ENCODE measurements at regions not wholly inside any gene's neighbourhood (a gene's known extent, or its start where the extent isn't known, plus 50 kb on each side); places are given as distances from the start of the nearest gene placed in this dataset.

- in situ Hi-C loops (cut with HindIII; ENCODE audit: low pct_unique_long_range_greater_than_20kb, low sequenced_read_pairs) (no loop called here), intact Hi-C loops (cut with micrococcal nuclease; ENCODE audit: unreplicated experiment) (no loop called here)
- peaks cover 32% of the 10 kb centered on the region for H3K27me3 ChIP-seq (ENCODE audit: control insufficient read depth, insufficient read depth, low read length)
- no peaks in the 10 kb centered on the region for H3K36me3 ChIP-seq (ENCODE audit: control insufficient read depth, insufficient read depth, low read length)
- ChIA-PET POLR2A (no interaction called here), CTCF (no interaction called here)
- H3K27ac ChIP-seq (ENCODE audit: low read length), result no peak overlapping the region
- DNase-seq (ENCODE audit: low read depth, low spot score) (no peak), ATAC-seq (no peak)
- no peaks in the 10 kb centered on the region for H3K9me3 ChIP-seq (ENCODE audit: control insufficient read depth, insufficient read depth, low read depth, low read length)
- H3K4me3 ChIP-seq (ENCODE audit: low read depth in 2 of 2, low read length in 2 of 2), result no peak overlapping the region
- no peaks in the 10 kb centered on the region for H3K4me1 ChIP-seq (ENCODE audit: control insufficient read depth, insufficient read depth, low read length)
- no TSS peak for BruUV-seq (replicated peaks)
- TF ChIP-seq SIN3A (IDR thresholded peaks at IDR 0.05; ENCODE audit: borderline replicate concordance, insufficient read depth, low read depth, low read length) (no peak), TCF7L2 (IDR thresholded peaks at IDR 0.05; ENCODE audit: low read depth, low read length) (no peak), CTCF (IDR thresholded peaks at IDR 0.05) (no peak), REST (IDR thresholded peaks at IDR 0.05; ENCODE audit: insufficient read depth in 1 of 2, low read depth in 2 of 2, low read length in 1 of 2) (no peak), POLR2AphosphoS5 (IDR thresholded peaks at IDR 0.05; ENCODE audit: low read depth, low read length) (no peak)
These were observed 210.4 kb upstream of the B3GAT1 start for GRCh38 chr11:134622458-134622857.

DNA sequence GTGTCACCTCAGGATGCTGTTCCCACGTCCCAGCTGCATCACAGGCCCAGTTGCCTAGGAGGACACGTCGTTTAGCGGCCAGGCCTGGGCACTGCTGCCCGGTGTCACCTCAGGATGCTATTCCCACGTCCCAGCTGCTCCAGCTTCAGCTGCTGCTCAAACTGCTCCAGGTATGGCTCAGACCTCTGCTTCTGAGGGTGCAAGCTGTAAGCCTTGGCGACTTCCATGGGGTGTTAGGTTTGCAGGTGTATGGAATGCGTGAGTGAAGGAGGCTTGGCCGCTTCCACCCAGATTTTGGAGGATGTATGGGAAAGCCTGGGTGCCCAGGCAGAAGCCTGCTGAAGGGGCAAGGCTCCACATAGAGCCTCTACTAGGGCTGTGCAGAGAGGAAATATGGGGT lies 205.3 kb upstream of the B3GAT1 start:
- H3K27me3 ChIP-seq (ENCODE audit: control insufficient read depth, insufficient read depth, low read length), result peaks cover 13% of the 10 kb centered on the region
- intact Hi-C loops (cut with micrococcal nuclease; ENCODE audit: unreplicated experiment) (no loop called here), in situ Hi-C loops (cut with HindIII; ENCODE audit: low pct_unique_long_range_greater_than_20kb, low sequenced_read_pairs) (no loop called here)
- ChIA-PET CTCF (no interaction called here), POLR2A (no interaction called here)
- H3K27ac ChIP-seq (ENCODE audit: low read length), result no peak overlapping the region
- BruUV-seq (replicated peaks), result no TSS peak
- H3K36me3 ChIP-seq (ENCODE audit: control insufficient read depth, insufficient read depth, low read length), result no peaks in the 10 kb centered on the region
- ATAC-seq, result no peak
- H3K4me1 ChIP-seq (ENCODE audit: control insufficient read depth, insufficient read depth, low read length), result no peaks in the 10 kb centered on the region
- H3K4me3 ChIP-seq (ENCODE audit: low read depth in 2 of 2, low read length in 2 of 2), result no peak overlapping the region
- DNase-seq (ENCODE audit: low read depth, low spot score), result no peak
- TF ChIP-seq REST (IDR thresholded peaks at IDR 0.05; ENCODE audit: insufficient read depth in 1 of 2, low read depth in 2 of 2, low read length in 1 of 2) (no peak), POLR2AphosphoS5 (IDR thresholded peaks at IDR 0.05; ENCODE audit: low read depth, low read length) (no peak), TCF7L2 (IDR thresholded peaks at IDR 0.05; ENCODE audit: low read depth, low read length) (no peak), CTCF (IDR thresholded peaks at IDR 0.05) (no peak), SIN3A (IDR thresholded peaks at IDR 0.05; ENCODE audit: borderline replicate concordance, insufficient read depth, low read depth, low read length) (no peak)
- no peaks in the 10 kb centered on the region for H3K9me3 ChIP-seq (ENCODE audit: control insufficient read depth, insufficient read depth, low read depth, low read length)

All from Panc1 (cell line).